T-helper 17 cell (primary cell): ENCODE measurements at regions not wholly inside any gene's neighbourhood (a gene's known extent, or its start where the extent isn't known, plus 50 kb on each side); places are given as distances from the start of the nearest gene placed in this dataset.

Experiments
- ATAC-seq: fragments of 150-1000 bp; cut with Tn5 transposase; 2 replicates; pipeline ENCODE4 v1.10.0; 2021; ENCODE audit warnings: mild to moderate bottlenecking, moderate library complexity
- DNase-seq, 3 donors: peaks; one replicate each; pipeline versions ENCODE4 v3.0.0 to v3.0.0-alpha.2; 2020 to 2021
- H3K9me3 ChIP-seq: one replicate; pipeline ENCODE4 v1.7.0; 2013; ENCODE audit warnings: low read length, mild to moderate bottlenecking; ENCODE audit not compliant: control insufficient read depth, poor library complexity, severe bottlenecking
- H3K27ac Mint-ChIP-seq: one replicate; pipeline ENCODE4 v1.8.0; 2022; ENCODE audit warnings: mild to moderate bottlenecking, moderate library complexity, mixed read lengths
- H3K27me3 Mint-ChIP-seq: one replicate; pipeline ENCODE4 v1.8.0; 2022; ENCODE audit warnings: mixed read lengths
- H3K36me3 Mint-ChIP-seq: one replicate; pipeline ENCODE4 v1.8.0; 2022; ENCODE audit warnings: low read depth, mixed read lengths
- H3K4me1 Mint-ChIP-seq: one replicate; pipeline ENCODE4 v1.8.0; 2022; ENCODE audit warnings: mild to moderate bottlenecking, mixed read lengths
- H3K4me3 Mint-ChIP-seq: one replicate; pipeline ENCODE4 v1.8.0; 2022; ENCODE audit warnings: mild to moderate bottlenecking, moderate library complexity, mixed read lengths

DNA sequence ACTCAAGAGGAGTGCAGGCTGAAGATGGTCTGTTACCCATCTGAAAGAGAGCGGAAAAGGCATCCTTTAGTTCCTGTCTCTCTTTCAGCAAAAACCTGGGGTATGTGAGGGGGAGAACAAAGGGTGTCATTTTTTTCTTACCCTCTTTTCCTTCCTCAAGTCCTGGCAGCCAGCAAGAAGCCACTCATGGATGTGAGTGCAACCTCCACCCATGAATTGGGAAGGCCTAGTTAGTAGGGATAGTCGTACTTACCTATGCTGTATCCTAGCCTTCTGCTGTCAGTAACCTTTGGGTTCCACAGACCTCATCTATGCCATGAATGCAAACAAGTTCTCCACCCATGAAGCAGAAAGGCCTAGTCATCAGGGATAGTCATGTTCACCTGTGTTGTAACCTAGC, 472.8 kb downstream of the ZIC1 start:
- H3K9me3 ChIP-seq: no peaks in the 10 kb centered on the region
- Mint-ChIP-seq H3K27me3 (no peaks in the 10 kb centered on the region), H3K27ac (no peak overlapping the region), H3K4me3 (no peak overlapping the region), H3K4me1 (no peaks in the 10 kb centered on the region), H3K36me3 (no peaks in the 10 kb centered on the region)
- DNase-seq (no peak), ATAC-seq (no peak)

DNA sequence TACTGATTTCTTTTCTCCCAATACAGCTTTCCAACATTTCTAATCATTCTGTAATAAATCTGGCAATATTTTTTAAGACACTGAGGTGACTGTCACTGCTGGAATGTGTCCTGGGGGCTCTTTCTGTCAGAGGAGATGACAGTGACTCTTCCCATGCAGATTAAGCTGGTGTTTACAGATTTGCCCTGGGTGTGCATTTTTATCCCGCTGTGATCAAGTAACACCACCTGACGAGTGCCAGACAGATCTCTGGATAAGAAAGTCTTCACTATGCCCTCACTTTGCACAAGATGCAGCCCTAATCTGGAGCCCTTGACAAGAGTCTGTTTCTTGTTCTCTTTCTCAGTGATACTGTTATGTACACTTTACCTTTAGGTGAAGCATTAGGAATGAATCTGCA, 477.7 kb downstream of the ZIC1 start:
- ATAC-seq: no peak
- Mint-ChIP-seq H3K27ac (no peak overlapping the region), H3K4me3 (no peak overlapping the region), H3K27me3 (no peaks in the 10 kb centered on the region), H3K4me1 (no peaks in the 10 kb centered on the region), H3K36me3 (no peaks in the 10 kb centered on the region)
- H3K9me3 ChIP-seq: no peaks in the 10 kb centered on the region
- no peak for DNase-seq

DNA sequence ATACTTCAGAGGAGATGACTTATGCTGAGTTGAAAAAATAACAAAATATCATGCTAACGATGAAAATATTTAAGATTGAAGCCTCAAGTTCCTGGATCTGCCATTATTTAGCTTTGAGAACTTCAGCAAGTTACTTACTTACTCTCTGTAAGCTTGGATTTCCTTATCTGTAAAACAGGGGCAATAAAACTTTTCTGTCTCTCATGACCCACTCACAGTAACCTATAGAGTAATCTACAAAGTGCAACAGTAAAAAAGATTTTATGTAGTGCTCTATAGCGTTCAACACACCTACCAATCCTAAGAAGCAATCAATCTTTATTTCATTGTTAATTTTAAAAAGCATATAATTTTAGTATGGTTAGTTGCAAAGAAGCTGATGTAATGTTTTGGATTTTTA, 478.6 kb downstream of the ZIC1 start:
- Mint-ChIP-seq H3K27ac (no peak overlapping the region), H3K4me1 (no peaks in the 10 kb centered on the region), H3K4me3 (no peak overlapping the region), H3K27me3 (no peaks in the 10 kb centered on the region), H3K36me3 (no peaks in the 10 kb centered on the region)
- H3K9me3 ChIP-seq: no peaks in the 10 kb centered on the region
- DNase-seq: no peak
- no peak for ATAC-seq

DNA sequence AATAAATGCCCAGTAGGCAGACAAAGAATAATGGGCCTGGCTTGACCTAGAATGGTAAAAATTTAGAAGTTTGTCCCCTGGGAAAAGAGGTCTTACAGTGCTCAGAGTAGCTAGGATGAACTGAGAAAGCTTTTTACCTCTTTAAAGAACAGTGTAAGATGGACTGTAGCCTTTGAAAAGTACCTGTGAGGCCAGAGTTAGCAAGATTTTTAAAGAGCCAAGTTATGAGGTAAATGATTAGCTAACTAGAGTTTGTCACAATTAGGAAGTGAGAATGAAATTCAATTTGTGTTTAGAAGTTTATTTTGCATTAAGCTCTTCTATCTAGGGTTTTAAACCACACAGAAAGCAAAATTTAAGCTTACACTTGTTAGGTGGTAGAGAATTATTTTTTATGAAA, 480.9 kb downstream of the ZIC1 start:
- Mint-ChIP-seq H3K36me3 (no peaks in the 10 kb centered on the region), H3K4me3 (no peak overlapping the region), H3K27me3 (no peaks in the 10 kb centered on the region), H3K4me1 (no peaks in the 10 kb centered on the region), H3K27ac (no peak overlapping the region)
- H3K9me3 ChIP-seq: no peaks in the 10 kb centered on the region
- no peak for DNase-seq
- ATAC-seq: no peak

GRCh38 chr3:147895509-147895908, 486.3 kb downstream of the ZIC1 start:
- Mint-ChIP-seq H3K27me3 (no peaks in the 10 kb centered on the region), H3K4me1 (no peaks in the 10 kb centered on the region), H3K36me3 (no peaks in the 10 kb centered on the region), H3K4me3 (no peak overlapping the region), H3K27ac (no peak overlapping the region)
- DNase-seq (no peak), ATAC-seq (no peak)
- no peaks in the 10 kb centered on the region for H3K9me3 ChIP-seq

DNA sequence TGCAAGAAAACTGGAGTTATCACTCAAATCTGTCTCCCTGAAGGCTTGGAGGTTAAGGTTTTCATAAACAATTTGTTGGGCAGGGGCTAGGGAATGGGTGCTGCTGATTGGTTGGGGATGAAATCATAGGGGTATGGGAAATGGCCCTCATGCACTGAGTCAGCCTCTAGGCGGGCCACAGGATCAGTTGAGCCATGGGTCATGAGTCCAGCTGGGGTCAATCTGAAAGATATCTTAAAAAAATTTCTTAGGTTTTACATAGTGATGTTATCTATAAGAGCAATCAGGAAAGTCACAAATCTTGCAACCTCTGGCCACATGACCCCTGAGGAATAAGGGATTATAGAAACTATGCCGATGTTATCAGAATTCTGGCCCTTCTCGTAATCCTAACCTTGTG, 491.7 kb downstream of the ZIC1 start:
- no peaks in the 10 kb centered on the region for H3K36me3 Mint-ChIP-seq
- H3K4me1 Mint-ChIP-seq: no peaks in the 10 kb centered on the region
- H3K4me3 Mint-ChIP-seq: no peak overlapping the region
- H3K27ac Mint-ChIP-seq: no peak overlapping the region
- no peaks in the 10 kb centered on the region for H3K27me3 Mint-ChIP-seq
- H3K9me3 ChIP-seq: no peaks in the 10 kb centered on the region
- ATAC-seq: no peak
- DNase-seq: no peak

DNA sequence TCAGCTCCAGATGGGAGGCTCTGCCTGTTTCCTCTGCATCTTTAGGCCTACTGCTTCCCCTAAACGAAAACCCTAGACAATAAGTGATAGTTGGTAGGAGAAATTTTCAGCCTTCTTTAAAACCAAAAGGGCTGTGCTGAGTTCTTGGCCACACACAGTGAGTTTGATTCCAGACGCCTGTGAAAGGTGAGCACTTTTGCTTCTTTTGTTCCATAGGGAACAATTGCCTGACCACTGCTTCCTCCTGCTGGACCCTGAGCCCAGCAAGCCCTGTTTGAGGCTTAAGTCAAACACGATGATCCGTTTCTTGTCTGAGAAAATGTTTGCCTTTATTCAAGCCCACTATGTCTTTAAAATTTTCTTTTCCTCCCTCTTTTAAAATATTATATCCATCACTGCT, 493.9 kb downstream of the ZIC1 start:
- Mint-ChIP-seq H3K4me1 (no peaks in the 10 kb centered on the region), H3K27me3 (no peaks in the 10 kb centered on the region), H3K4me3 (no peak overlapping the region), H3K36me3 (no peaks in the 10 kb centered on the region), H3K27ac (no peak overlapping the region)
- ATAC-seq (no peak), DNase-seq (no peak)
- no peaks in the 10 kb centered on the region for H3K9me3 ChIP-seq

- Mint-ChIP-seq H3K4me3 (no peak overlapping the region), H3K36me3 (no peaks in the 10 kb centered on the region), H3K4me1 (no peaks in the 10 kb centered on the region), H3K27me3 (no peaks in the 10 kb centered on the region), H3K27ac (no peak overlapping the region)
- DNase-seq: no peak
- no peaks in the 10 kb centered on the region for H3K9me3 ChIP-seq
- ATAC-seq: no peak
Observed at GRCh38 chr3:147904421-147904820, 495.3 kb downstream of the ZIC1 start.

GRCh38 chr3:147906285-147906684, 497.1 kb downstream of the ZIC1 start:
- H3K9me3 ChIP-seq: no peaks in the 10 kb centered on the region
- no peak overlapping the region for H3K27ac Mint-ChIP-seq
- DNase-seq (no peak), ATAC-seq (no peak)
- no peaks in the 10 kb centered on the region for H3K27me3 Mint-ChIP-seq
- H3K36me3 Mint-ChIP-seq: no peaks in the 10 kb centered on the region
- H3K4me3 Mint-ChIP-seq: no peak overlapping the region
- no peaks in the 10 kb centered on the region for H3K4me1 Mint-ChIP-seq

GRCh38 chr3:147914532-147914931, 505.4 kb downstream of the ZIC1 start:
- Mint-ChIP-seq H3K4me3 (no peak overlapping the region), H3K36me3 (no peaks in the 10 kb centered on the region), H3K27me3 (no peaks in the 10 kb centered on the region), H3K27ac (no peak overlapping the region), H3K4me1 (no peaks in the 10 kb centered on the region)
- ATAC-seq: no peak
- H3K9me3 ChIP-seq: no peaks in the 10 kb centered on the region
- DNase-seq: no peak

DNA sequence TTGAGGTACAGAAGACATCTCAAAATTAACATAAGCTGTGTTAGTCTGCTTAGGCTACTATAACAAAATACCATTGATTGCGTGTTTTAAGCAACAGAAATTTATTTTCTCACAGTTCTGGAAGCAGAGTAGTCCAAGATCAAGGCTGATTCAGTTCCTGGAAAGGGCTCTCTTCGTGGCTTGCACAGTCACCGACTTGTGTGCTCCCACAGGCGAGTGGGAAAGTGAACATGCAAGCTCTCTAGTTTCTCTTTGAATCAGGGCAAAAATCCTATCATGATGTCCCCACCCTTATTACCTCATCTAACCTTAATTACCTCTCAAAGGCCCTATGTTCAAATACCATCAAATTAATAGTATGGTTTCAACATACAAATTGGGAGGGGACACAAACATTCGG, 505.9 kb downstream of the ZIC1 start:
- ATAC-seq: no peak
- no peak for DNase-seq
- Mint-ChIP-seq H3K36me3 (no peaks in the 10 kb centered on the region), H3K4me3 (no peak overlapping the region), H3K4me1 (no peaks in the 10 kb centered on the region), H3K27me3 (no peaks in the 10 kb centered on the region), H3K27ac (no peak overlapping the region)
- no peaks in the 10 kb centered on the region for H3K9me3 ChIP-seq

DNA sequence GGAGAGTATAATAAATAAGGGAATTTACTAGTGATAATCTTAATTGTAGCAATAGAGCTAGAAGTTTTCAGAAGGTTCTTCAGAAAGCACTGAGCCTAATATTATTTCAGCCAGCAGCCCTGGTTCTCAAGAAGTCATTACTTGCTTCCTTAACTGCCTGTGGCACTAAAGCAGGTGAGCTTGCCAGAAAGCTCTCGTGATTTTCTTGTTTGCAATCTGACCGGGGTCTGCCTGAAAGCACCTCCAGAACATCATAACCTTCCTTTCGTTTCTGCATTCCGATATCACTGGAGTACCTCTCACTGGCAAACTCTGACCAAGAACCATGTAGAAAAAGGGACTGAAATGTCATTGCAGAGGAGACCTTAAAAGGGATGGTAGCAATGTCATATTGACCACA, 510.3 kb downstream of the ZIC1 start:
- H3K4me3 Mint-ChIP-seq: no peak overlapping the region
- DNase-seq (no peak), ATAC-seq (no peak)
- H3K27ac Mint-ChIP-seq: no peak overlapping the region
- H3K27me3 Mint-ChIP-seq: no peaks in the 10 kb centered on the region
- H3K4me1 Mint-ChIP-seq: no peaks in the 10 kb centered on the region
- no peaks in the 10 kb centered on the region for H3K36me3 Mint-ChIP-seq
- H3K9me3 ChIP-seq: no peaks in the 10 kb centered on the region

GRCh38 chr3:147921051-147921450, 511.9 kb downstream of the ZIC1 start:
- Mint-ChIP-seq H3K4me1 (no peaks in the 10 kb centered on the region), H3K36me3 (no peaks in the 10 kb centered on the region), H3K4me3 (no peak overlapping the region), H3K27me3 (no peaks in the 10 kb centered on the region), H3K27ac (no peak overlapping the region)
- no peak for DNase-seq
- ATAC-seq: no peak
- H3K9me3 ChIP-seq: no peaks in the 10 kb centered on the region

DNA sequence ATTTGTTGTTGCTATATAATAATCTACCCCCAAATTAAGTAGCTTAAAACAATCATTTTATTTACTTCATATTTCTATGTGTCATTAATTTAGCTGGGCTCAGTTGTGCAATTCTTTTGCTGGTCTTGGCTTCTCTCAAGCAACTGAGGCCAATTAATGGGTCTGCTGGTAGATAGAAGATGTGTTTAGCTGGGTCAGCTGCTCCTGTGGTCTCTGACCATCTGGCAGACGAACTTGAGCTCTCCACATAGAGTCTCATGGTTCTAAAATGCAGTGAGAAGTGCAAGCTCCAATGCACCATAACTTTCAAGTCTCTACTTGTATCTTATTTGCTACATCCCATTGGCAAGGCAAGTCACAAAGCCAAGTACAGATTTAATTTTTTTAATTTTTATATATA, 515.6 kb downstream of the ZIC1 start:
- no peak for DNase-seq
- H3K36me3 Mint-ChIP-seq: no peaks in the 10 kb centered on the region
- H3K4me3 Mint-ChIP-seq: no peak overlapping the region
- no peak for ATAC-seq
- H3K27me3 Mint-ChIP-seq: no peaks in the 10 kb centered on the region
- no peaks in the 10 kb centered on the region for H3K9me3 ChIP-seq
- H3K27ac Mint-ChIP-seq: no peak overlapping the region
- H3K4me1 Mint-ChIP-seq: no peaks in the 10 kb centered on the region

- no peaks in the 10 kb centered on the region for H3K27me3 Mint-ChIP-seq
Observed at GRCh38 chr3:147925272-147925671, 516.1 kb downstream of the ZIC1 start.

More at GRCh38 chr3:147925272-147925671, 516.1 kb downstream of the ZIC1 start:
- ATAC-seq (no peak), DNase-seq (no peak)
- no peak overlapping the region for H3K4me3 Mint-ChIP-seq
- no peaks in the 10 kb centered on the region for H3K36me3 Mint-ChIP-seq
- H3K4me1 Mint-ChIP-seq: no peaks in the 10 kb centered on the region
- H3K9me3 ChIP-seq: no peaks in the 10 kb centered on the region
- H3K27ac Mint-ChIP-seq: no peak overlapping the region
